MM.1S (cell line): ENCODE measurements at regions not wholly inside any gene's neighbourhood (a gene's known extent, or its start where the extent isn't known, plus 50 kb on each side); places are given as distances from the start of the nearest gene placed in this dataset.

Experiments used
- CTCF ChIP-seq: fragments of 300-600 bp; sonication (generic); IDR thresholded peaks from 2 replicates; pipeline ENCODE4 v1.5.1; 2016; ENCODE audit warnings: antibody characterized with exemption, low read length, mixed read lengths
- EZH2 ChIP-seq: fragments of 300-600 bp; sonication (generic); optimal IDR thresholded peaks from 2 replicates; pipeline ENCODE3; 2017; ENCODE audit warnings: low read depth, mild to moderate bottlenecking, antibody characterized with exemption, low read length, mixed read lengths
- EZH2phosphoT487 ChIP-seq: fragments of 300-600 bp; sonication (generic); IDR thresholded peaks from 2 replicates; pipeline ENCODE4 v1.6.1; 2018; ENCODE audit warnings: antibody characterized with exemption, low read length

DNA sequence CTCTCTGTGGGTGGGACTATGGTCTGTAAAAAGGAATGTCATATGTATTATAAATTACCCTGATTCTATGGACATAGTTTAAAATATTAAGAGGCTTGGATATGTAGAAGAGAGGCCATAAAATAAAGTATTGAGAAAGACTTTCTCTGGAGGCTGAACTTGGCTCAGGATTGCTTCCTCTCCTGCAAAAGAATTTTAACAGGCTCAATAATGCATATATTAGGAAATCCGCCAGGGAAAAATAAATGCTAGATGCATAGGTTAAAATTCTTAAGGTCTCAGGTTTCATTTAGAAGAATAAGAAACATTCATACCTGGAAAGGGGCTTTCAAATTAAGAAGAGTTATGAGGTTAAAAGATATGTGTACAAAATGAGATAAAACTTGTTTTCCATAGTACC, 424.3 kb downstream of the ARAP2 start:
- TF ChIP-seq CTCF = no peak
- TF ChIP-seq EZH2 = no peak
- TF ChIP-seq EZH2phosphoT487 = no peak
